Ishikawa (cell line): ENCODE measurements at regions not wholly inside any gene's neighbourhood (a gene's known extent, or its start where the extent isn't known, plus 50 kb on each side); places are given as distances from the start of the nearest gene placed in this dataset.

Experiments
- CEBPB ChIP-seq: IDR thresholded peaks from 2 replicates; pipeline ENCODE4 v1.6.1; 2012
- CREB1 ChIP-seq: IDR thresholded peaks from 2 replicates; pipeline ENCODE4 v1.6.1; 2012; ENCODE audit warnings: low read depth
- EGR1 ChIP-seq: IDR thresholded peaks from 2 replicates; pipeline ENCODE4 v1.6.1; 2012
- EP300 ChIP-seq: IDR thresholded peaks from 2 replicates; pipeline ENCODE4 v1.6.1; 2012; ENCODE audit warnings: borderline replicate concordance
- FOXM1 ChIP-seq: IDR thresholded peaks from 2 replicates; pipeline ENCODE4 v1.6.1; 2012; ENCODE audit warnings: low read depth, borderline replicate concordance
- MAX ChIP-seq: IDR thresholded peaks from 2 replicates; pipeline ENCODE4 v1.6.1; 2012
- NFIC ChIP-seq: IDR thresholded peaks from 2 replicates; pipeline ENCODE4 v1.6.1; 2012
- RAD21 ChIP-seq: IDR thresholded peaks from 2 replicates; pipeline ENCODE4 v1.6.1; 2012; ENCODE audit warnings: low read depth
- REST ChIP-seq: IDR thresholded peaks from 2 replicates; pipeline ENCODE4 v1.6.1; 2012; ENCODE audit warnings: low read depth, mild to moderate bottlenecking
- TAF1 ChIP-seq: IDR thresholded peaks from 2 replicates; pipeline ENCODE4 v1.6.1; 2012; ENCODE audit warnings: low read depth, mild to moderate bottlenecking
- TCF12 ChIP-seq: IDR thresholded peaks from 2 replicates; pipeline ENCODE4 v1.6.1; 2012; ENCODE audit warnings: low read depth
- TEAD4 ChIP-seq: IDR thresholded peaks from 2 replicates; pipeline ENCODE4 v1.6.1; 2012
- USF1 ChIP-seq: IDR thresholded peaks from 2 replicates; pipeline ENCODE4 v1.6.1; 2012
- YY1 ChIP-seq: IDR thresholded peaks from 2 replicates; pipeline ENCODE4 v1.6.1; 2012; ENCODE audit warnings: low read depth
- ZBTB7A ChIP-seq: IDR thresholded peaks from 2 replicates; pipeline ENCODE4 v1.6.1; 2012; ENCODE audit warnings: low read depth

GRCh38 chr2:240372101-240372500 is 63.4 kb upstream of the GPC1 start:
- no peak for TF ChIP-seq REST
- TF ChIP-seq TAF1, result no peak
- no peak for TF ChIP-seq YY1
- TF ChIP-seq TCF12, result no peak
- TF ChIP-seq ZBTB7A, result no peak; the same call in 1 of the 2 replicates
- TF ChIP-seq RAD21, result no peak
- TF ChIP-seq NFIC, result no peak
- TF ChIP-seq MAX, result no peak
- no peak for TF ChIP-seq EGR1
- TF ChIP-seq EP300, result no peak
- TF ChIP-seq CREB1, result no peak
- no peak for TF ChIP-seq TEAD4
- TF ChIP-seq USF1, result no peak
- TF ChIP-seq CEBPB, result no peak
- no peak for TF ChIP-seq FOXM1

- TF ChIP-seq CREB1 (no peak), RAD21 (no peak), NFIC (no peak), FOXM1 (no peak), TAF1 (no peak), MAX (no peak), USF1 (no peak)
These were observed 62.1 kb upstream of the GPC1 start for GRCh38 chr2:240373289-240373885.

- TF ChIP-seq TEAD4 (peak; percentile 34; the same call in 1 of the 2 replicates), REST (no peak)
These were observed 61.2 kb upstream of the GPC1 start for GRCh38 chr2:240374085-240374907.

- TF ChIP-seq NFIC (no peak), FOXM1 (no peak), EGR1 (no peak), USF1 (no peak), TCF12 (no peak), REST (no peak), MAX (no peak), ZBTB7A (no peak), RAD21 (no peak), YY1 (no peak), EP300 (no peak), TEAD4 (no peak), CREB1 (no peak)
These were observed 60.3 kb upstream of the GPC1 start for GRCh38 chr2:240375024-240375645.
